CD4-positive, alpha-beta T cell (primary cell): ENCODE measurements at regions not wholly inside any gene's neighbourhood (a gene's known extent, or its start where the extent isn't known, plus 50 kb on each side); places are given as distances from the start of the nearest gene placed in this dataset.

Experiments
- ATAC-seq: fragments of 200-7000 bp; cut with Tn5 transposase; one replicate; pipeline ENCODE4 v1.10.0; 2022; ENCODE audit warnings: mild to moderate bottlenecking; ENCODE audit not compliant: poor library complexity
- CTCF ChIA-PET: fragments of 350-600 bp; sonication (Branson Sonifier 250); formaldehyde crosslinking; loops from one replicate; lab custom pipeline; 2021; ENCODE audit warnings: antibody characterized with exemption, inconsistent platforms; lab: Charles Lee
- POLR2A ChIA-PET: fragments of 350-600 bp; sonication (Branson Sonifier 250); formaldehyde crosslinking; loops from one replicate; lab custom pipeline; 2021; ENCODE audit warnings: antibody characterized with exemption, inconsistent platforms; lab: Charles Lee
- DNase-seq, 14 experiments: peaks; one replicate each; pipeline ENCODE4 v3.0.0-alpha.2; 2013 to 2020; ENCODE audit warnings: mixed read lengths in 2 of 14
- H3K27ac ChIP-seq, 2 donors: one replicate each; pipeline versions ENCODE4 v1.5.1 to v1.7.0; 2013; ENCODE audit warnings: low read length in 2 of 2, low read depth in 1 of 2, mild to moderate bottlenecking in 1 of 2
- H3K27me3 ChIP-seq, 2 experiments: 1 replicate in 1 of 2; 2 replicates in 1 of 2; pipeline versions ENCODE4 v1.6.1 to v1.7.0; 2013; ENCODE audit warnings: low read length in 2 of 2, control low read depth in 1 of 2, mild to moderate bottlenecking in 1 of 2, moderate library complexity in 1 of 2; ENCODE audit not compliant: insufficient read depth in 2 of 2, control insufficient read depth in 1 of 2
- H3K36me3 ChIP-seq: one replicate; pipeline ENCODE4 v1.6.1; 2013; ENCODE audit warnings: low read length, control low read depth; ENCODE audit not compliant: insufficient read depth
- H3K4me1 ChIP-seq: one replicate; pipeline ENCODE4 v1.6.1; 2013; ENCODE audit warnings: low read length, control low read depth; ENCODE audit not compliant: insufficient read depth
- H3K4me3 ChIP-seq: one replicate; pipeline ENCODE4 v1.5.1; 2013; ENCODE audit warnings: mild to moderate bottlenecking, low read length, moderate library complexity
- H3K9me3 ChIP-seq, 2 experiments: 1 replicate in 1 of 2; 2 replicates in 1 of 2; pipeline versions ENCODE4 v1.6.1 to v1.7.0; 2013; ENCODE audit warnings: low read length in 2 of 2, mild to moderate bottlenecking in 2 of 2, control low read depth in 1 of 2, moderate library complexity in 1 of 2; ENCODE audit not compliant: control insufficient read depth in 1 of 2, insufficient read depth in 1 of 2
- H3K27ac Mint-ChIP-seq: one replicate; pipeline ENCODE4 v1.8.0; 2020; ENCODE audit warnings: mixed read lengths
- H3K27me3 Mint-ChIP-seq: one replicate; pipeline ENCODE4 v1.8.0; 2021; ENCODE audit warnings: mixed read lengths
- H3K36me3 Mint-ChIP-seq: one replicate; pipeline ENCODE4 v1.8.0; 2021; ENCODE audit warnings: low read depth, mixed read lengths
- H3K4me1 Mint-ChIP-seq: one replicate; pipeline ENCODE4 v1.8.0; 2021; ENCODE audit warnings: low read depth, mixed read lengths
- H3K4me3 Mint-ChIP-seq: one replicate; pipeline ENCODE4 v1.8.0; 2020; ENCODE audit warnings: mild to moderate bottlenecking, mixed read lengths
- H3K9me3 Mint-ChIP-seq: one replicate; pipeline ENCODE4 v1.8.0; 2020; ENCODE audit warnings: mixed read lengths
- intact Hi-C, 2 experiments: fragments of 100-400 bp; cut with DNase I in 1 of 2; cut with micrococcal nuclease in 1 of 2; formaldehyde crosslinking; loops; one replicate each; pipeline versions ENCODE4 v1.15.1 to v1.9.0; 2023 to 2025; cut with DNase I, micrococcal nuclease
- TF ChIP-seq, protein P1 (sequence below): fragments of 200-600 bp; IDR thresholded peaks from one replicate; pipeline ENCODE4 v1.8.0; 2022; ENCODE audit warnings: antibody characterized with exemption, mild to moderate bottlenecking

DNA sequence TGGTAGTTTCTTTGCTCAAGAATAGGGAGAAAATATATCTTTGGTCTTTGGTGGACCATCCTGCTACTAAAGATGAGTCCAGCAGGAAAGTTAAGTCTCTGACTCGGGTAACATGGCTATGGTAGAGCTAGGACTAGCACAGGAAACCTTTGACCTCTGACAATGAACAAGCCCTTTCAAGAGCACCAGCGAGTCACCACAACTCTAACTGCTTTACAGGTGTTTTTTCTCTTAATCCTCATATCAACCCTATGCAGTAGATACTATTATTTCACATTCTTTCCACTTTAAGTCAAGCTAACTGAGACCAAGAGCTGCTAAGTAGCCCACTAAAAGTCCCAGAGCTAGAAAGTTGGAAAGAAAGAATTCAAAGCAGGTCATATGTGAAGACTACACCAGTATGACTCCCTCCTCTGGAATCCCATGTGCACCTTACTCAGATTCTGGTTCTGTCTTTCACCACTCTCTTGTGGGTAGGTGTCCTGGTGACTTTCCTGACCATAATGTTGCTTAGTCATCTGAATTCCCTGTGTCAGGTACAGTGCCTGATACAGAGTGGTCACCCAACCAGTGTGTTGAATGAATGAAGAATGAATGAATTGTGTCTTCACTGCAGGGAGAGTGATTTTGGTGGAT is 53.8 kb upstream of the ME3 start:
- CTCF ChIA-PET, result no interaction called here
- H3K27ac Mint-ChIP-seq, result no peak overlapping the region
- Histone ChIP-seq H3K36me3 (no peaks in the 10 kb centered on the region), H3K4me1 (no peaks in the 10 kb centered on the region), H3K27ac (no peak overlapping the region), H3K27me3 (no peaks in the 10 kb centered on the region), H3K9me3 (no peaks in the 10 kb centered on the region), H3K4me3 (no peak overlapping the region)
- no peaks in the 10 kb centered on the region for H3K4me1 Mint-ChIP-seq
- POLR2A ChIA-PET, result no interaction called here
- no peak for DNase-seq
- no peak overlapping the region for H3K4me3 Mint-ChIP-seq
- H3K9me3 Mint-ChIP-seq, result peaks cover 8% of the 10 kb centered on the region
- no peak for ATAC-seq
- intact Hi-C loops, result no loop called here
- H3K27me3 Mint-ChIP-seq, result peaks cover 6% of the 10 kb centered on the region
- TF ChIP-seq, protein P1, sequence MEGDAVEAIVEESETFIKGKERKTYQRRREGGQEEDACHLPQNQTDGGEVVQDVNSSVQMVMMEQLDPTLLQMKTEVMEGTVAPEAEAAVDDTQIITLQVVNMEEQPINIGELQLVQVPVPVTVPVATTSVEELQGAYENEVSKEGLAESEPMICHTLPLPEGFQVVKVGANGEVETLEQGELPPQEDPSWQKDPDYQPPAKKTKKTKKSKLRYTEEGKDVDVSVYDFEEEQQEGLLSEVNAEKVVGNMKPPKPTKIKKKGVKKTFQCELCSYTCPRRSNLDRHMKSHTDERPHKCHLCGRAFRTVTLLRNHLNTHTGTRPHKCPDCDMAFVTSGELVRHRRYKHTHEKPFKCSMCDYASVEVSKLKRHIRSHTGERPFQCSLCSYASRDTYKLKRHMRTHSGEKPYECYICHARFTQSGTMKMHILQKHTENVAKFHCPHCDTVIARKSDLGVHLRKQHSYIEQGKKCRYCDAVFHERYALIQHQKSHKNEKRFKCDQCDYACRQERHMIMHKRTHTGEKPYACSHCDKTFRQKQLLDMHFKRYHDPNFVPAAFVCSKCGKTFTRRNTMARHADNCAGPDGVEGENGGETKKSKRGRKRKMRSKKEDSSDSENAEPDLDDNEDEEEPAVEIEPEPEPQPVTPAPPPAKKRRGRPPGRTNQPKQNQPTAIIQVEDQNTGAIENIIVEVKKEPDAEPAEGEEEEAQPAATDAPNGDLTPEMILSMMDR, result no peak
- H3K36me3 Mint-ChIP-seq, result no peaks in the 10 kb centered on the region

DNA sequence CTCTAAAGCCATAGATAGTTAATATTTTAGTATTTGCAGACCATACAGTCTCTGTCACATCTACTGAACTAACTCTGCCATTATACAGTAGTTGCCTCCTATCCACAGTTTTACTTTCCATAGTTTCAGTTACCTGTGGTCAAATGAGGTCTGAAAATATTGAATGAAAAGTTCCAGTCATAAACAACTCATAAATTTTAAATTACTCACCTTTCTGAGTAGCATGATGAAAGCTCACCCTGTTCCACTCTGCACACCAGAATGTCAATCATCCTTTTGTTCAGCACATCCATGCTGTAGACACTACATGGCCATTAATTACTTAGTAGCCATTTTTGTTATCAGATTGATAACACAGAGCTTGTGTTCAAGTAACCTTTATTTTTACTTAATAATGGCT is 51.7 kb upstream of the ME3 start:
- ChIA-PET POLR2A (no interaction called here), CTCF (no interaction called here)
- ATAC-seq, result no peak
- no peaks in the 10 kb centered on the region for H3K27me3 ChIP-seq
- H3K4me1 ChIP-seq, result no peaks in the 10 kb centered on the region
- Mint-ChIP-seq H3K36me3 (no peaks in the 10 kb centered on the region), H3K9me3 (peaks cover 5% of the 10 kb centered on the region), H3K4me1 (no peaks in the 10 kb centered on the region), H3K27ac (no peak overlapping the region), H3K27me3 (peaks cover 10% of the 10 kb centered on the region), H3K4me3 (no peak overlapping the region)
- no peak overlapping the region for H3K4me3 ChIP-seq
- no peaks in the 10 kb centered on the region for H3K9me3 ChIP-seq
- H3K27ac ChIP-seq, result no peak overlapping the region
- TF ChIP-seq, protein P1, result no peak
- intact Hi-C loops, result no loop called here
- no peak for DNase-seq
- no peaks in the 10 kb centered on the region for H3K36me3 ChIP-seq

DNA sequence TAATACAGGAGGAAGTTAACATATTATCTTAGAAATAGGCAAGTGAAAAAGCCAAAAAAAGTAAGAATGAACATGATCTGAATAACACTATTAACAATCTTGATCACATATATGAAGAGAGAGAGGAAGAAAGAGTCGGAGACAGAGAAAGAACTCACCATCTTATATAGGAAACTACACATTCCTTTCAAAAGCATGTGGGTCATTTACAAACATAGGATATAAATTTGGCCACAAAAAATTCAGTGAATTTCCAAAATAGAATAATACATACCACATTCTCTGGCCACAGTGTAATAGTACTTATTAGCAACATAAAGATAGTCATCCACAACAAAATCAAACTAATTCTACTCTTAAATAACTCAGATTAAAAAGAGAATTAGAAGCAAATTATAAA is 50.9 kb upstream of the ME3 start:
- CTCF ChIA-PET, result no interaction called here
- H3K36me3 Mint-ChIP-seq, result no peaks in the 10 kb centered on the region

More for the DNA sequence above, 50.9 kb upstream of the ME3 start:
- Mint-ChIP-seq H3K4me1 (no peaks in the 10 kb centered on the region), H3K27ac (no peak overlapping the region), H3K27me3 (peaks cover 10% of the 10 kb centered on the region), H3K4me3 (no peak overlapping the region), H3K9me3 (peaks cover 5% of the 10 kb centered on the region)
- intact Hi-C loops, result no loop called here
- no peak for ATAC-seq
- H3K27me3 ChIP-seq, result no peaks in the 10 kb centered on the region
- no peaks in the 10 kb centered on the region for H3K4me1 ChIP-seq
- H3K27ac ChIP-seq, result no peak overlapping the region
- H3K36me3 ChIP-seq, result no peaks in the 10 kb centered on the region
- no peak for DNase-seq
- TF ChIP-seq, protein P1, result no peak
- H3K4me3 ChIP-seq, result no peak overlapping the region
- POLR2A ChIA-PET, result no interaction called here
- H3K9me3 ChIP-seq, result no peaks in the 10 kb centered on the region
